OCI-LY7 (cell line): ENCODE measurements at regions not wholly inside any gene's neighbourhood (a gene's known extent, or its start where the extent isn't known, plus 50 kb on each side); places are given as distances from the start of the nearest gene placed in this dataset.

ENCODE experiments used
- BruUV-seq: library from RNA; stranded (reverse); fragments of 400-500 nt; replicated peaks from 2 replicates; lab custom pipeline; 2021; lab: Mats Ljungman, UMichigan
- CTCF ChIA-PET: fragments of 300-600 bp; sonication (Branson Sonifier 250); formaldehyde crosslinking; loops from one replicate; lab custom pipeline; 2022; ENCODE audit warnings: antibody characterized with exemption; ENCODE audit not compliant: unreplicated experiment; lab: Charles Lee
- POLR2A ChIA-PET: fragments of 300-600 bp; sonication (Branson Sonifier 250); formaldehyde crosslinking; loops from one replicate; lab custom pipeline; 2022; ENCODE audit warnings: antibody characterized with exemption; lab: Charles Lee
- DNase-seq: peaks from one replicate; pipeline ENCODE4 v3.0.0-alpha.2; 2015; ENCODE audit warnings: low spot score
- H2AFZ ChIP-seq: fragments of 200-600 bp; sonication (generic), shearing (Covaris generic); 2 replicates; pipeline ENCODE4 v1.6.1; 2014; ENCODE audit warnings: mild to moderate bottlenecking, antibody characterized with exemption, low read length, moderate library complexity
- H3K27ac ChIP-seq: fragments of 200-600 bp; sonication (generic); 2 replicates; pipeline ENCODE4 v1.5.1; 2014; ENCODE audit warnings: mixed run types, low read depth, mild to moderate bottlenecking, moderate library complexity, low read length, inconsistent platforms; ENCODE audit not compliant: poor library complexity, severe bottlenecking
- H3K36me3 ChIP-seq: fragments of 200-600 bp; sonication (generic); 2 replicates; pipeline ENCODE4 v1.6.1; 2014; ENCODE audit warnings: mild to moderate bottlenecking, antibody characterized with exemption, low read length, moderate library complexity, mixed read lengths; ENCODE audit not compliant: insufficient read depth
- H3K4me1 ChIP-seq: fragments of 200-600 bp; sonication (generic); 2 replicates; pipeline ENCODE4 v1.5.1; 2014; ENCODE audit warnings: mild to moderate bottlenecking, low read length; ENCODE audit not compliant: insufficient read depth, poor library complexity, severe bottlenecking
- H3K4me2 ChIP-seq: fragments of 200-600 bp; sonication (generic); 2 replicates; pipeline ENCODE4 v1.6.1; 2014; ENCODE audit warnings: mild to moderate bottlenecking, low read length
- H3K4me3 ChIP-seq: fragments of 200-600 bp; sonication (generic); 2 replicates; pipeline ENCODE4 v1.5.1; 2014; ENCODE audit warnings: mild to moderate bottlenecking, low read depth, low read length; ENCODE audit not compliant: poor library complexity, severe bottlenecking
- H3K79me2 ChIP-seq: fragments of 200-600 bp; sonication (generic); 2 replicates; pipeline ENCODE4 v1.6.1; 2016; ENCODE audit warnings: low read depth, mild to moderate bottlenecking, low read length, moderate library complexity, mixed read lengths; ENCODE audit not compliant: insufficient read depth
- H3K9me2 ChIP-seq: fragments of 200-600 bp; sonication (generic); 2 replicates; pipeline ENCODE4 v1.6.1; 2016; ENCODE audit warnings: mild to moderate bottlenecking, low read length, mixed read lengths; ENCODE audit not compliant: insufficient read depth
- H3K9me3 ChIP-seq: fragments of 200-600 bp; sonication (generic); 2 replicates; pipeline ENCODE4 v1.6.1; 2014; ENCODE audit warnings: mild to moderate bottlenecking, mixed run types, low read length, mixed read lengths
- H4K20me1 ChIP-seq: fragments of 200-600 bp; sonication (generic); 2 replicates; pipeline ENCODE4 v1.6.1; 2014; ENCODE audit warnings: mild to moderate bottlenecking, antibody characterized with exemption, low read length, moderate library complexity, mixed read lengths; ENCODE audit not compliant: insufficient read depth
- CTCF ChIP-seq: fragments of 200-600 bp; sonication (generic); conservative IDR thresholded peaks from 2 replicates; pipeline ENCODE4 v1.5.1; 2014; ENCODE audit warnings: mild to moderate bottlenecking, antibody characterized with exemption, low read length, moderate library complexity, mixed read lengths
- EZH2phosphoT487 ChIP-seq: fragments of 200-600 bp; sonication (generic); IDR thresholded peaks from 2 replicates; pipeline ENCODE4 v1.6.1; 2018; ENCODE audit warnings: low read depth, borderline replicate concordance, mild to moderate bottlenecking, mixed run types, antibody characterized with exemption, low read length, moderate library complexity, mixed read lengths
- intact Hi-C: fragments of 100-400 bp; cut with micrococcal nuclease; formaldehyde crosslinking; loops from one replicate; pipeline ENCODE4 v1.10.0; 2022; ENCODE audit not compliant: unreplicated experiment

DNA sequence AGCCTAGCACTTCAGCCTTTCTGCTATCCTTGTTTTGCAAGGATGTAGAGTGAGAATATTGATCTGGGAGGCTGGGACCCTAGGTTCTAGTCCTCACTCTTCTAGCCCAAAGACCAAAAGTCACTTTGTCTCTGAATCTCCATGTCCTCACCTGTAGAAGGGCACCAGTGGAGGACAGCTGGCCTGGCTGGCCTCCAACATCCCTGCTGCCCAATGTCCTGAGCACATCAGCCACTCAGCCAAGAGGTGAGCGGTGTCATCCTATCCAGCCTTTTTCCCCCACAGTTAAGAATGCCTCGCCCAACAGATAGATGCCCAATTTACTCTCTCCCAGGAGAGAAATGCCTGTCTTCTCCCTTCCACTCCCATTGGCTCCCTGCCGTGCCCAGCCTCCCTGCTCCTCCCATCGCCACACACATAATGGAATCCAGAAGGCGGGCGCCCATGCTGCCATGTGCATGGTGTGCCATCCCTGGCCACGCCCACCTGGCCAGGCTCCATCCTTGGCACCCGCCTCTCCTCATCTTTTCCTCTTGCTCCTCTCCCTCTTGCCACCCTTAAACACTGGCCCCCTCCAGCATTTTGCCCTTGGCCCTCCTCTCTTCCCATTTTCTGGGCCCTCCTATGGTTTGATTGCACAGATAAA is 157.3 kb upstream of the SDK2 start:
- Histone ChIP-seq H2AFZ (no peak overlapping the region), H3K4me2 (no peak overlapping the region), H3K4me3 (no peak overlapping the region), H3K9me2 (no peaks in the 10 kb centered on the region), H3K9me3 (no peaks in the 10 kb centered on the region), H3K27ac (no peak overlapping the region), H3K4me1 (no peaks in the 10 kb centered on the region), H4K20me1 (no peaks in the 10 kb centered on the region), H3K79me2 (no peaks in the 10 kb centered on the region), H3K36me3 (no peaks in the 10 kb centered on the region)
- ChIA-PET POLR2A (no interaction called here), CTCF (no interaction called here)
- BruUV-seq = no TSS peak
- intact Hi-C loops = no loop called here
- TF ChIP-seq CTCF = no peak
- TF ChIP-seq EZH2phosphoT487 = no peak
- DNase-seq = no peak

DNA sequence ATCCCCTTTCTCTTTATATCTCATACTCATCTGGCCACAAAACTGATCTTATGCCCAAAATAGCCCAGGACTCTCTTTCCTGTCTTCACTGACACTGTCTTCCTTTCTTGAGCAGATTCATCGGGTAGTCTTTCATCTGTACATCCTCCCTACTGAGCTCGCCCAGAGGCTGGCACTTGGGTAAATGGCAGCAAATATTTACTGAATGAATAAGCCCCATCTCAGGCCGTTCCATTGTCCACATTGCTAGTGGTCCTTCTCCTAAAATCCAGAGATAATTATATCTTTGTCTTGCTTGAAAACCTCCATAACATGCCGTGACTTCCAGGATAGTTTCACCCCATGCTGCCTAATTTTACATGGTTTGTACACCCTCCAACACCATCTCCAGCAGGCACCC is 158.1 kb upstream of the SDK2 start:
- no peak for TF ChIP-seq CTCF
- no peak for TF ChIP-seq EZH2phosphoT487
- Histone ChIP-seq H3K4me2 (no peak overlapping the region), H3K4me1 (no peaks in the 10 kb centered on the region), H3K9me2 (no peaks in the 10 kb centered on the region), H3K27ac (no peak overlapping the region), H3K4me3 (no peak overlapping the region), H3K79me2 (no peaks in the 10 kb centered on the region), H3K9me3 (no peaks in the 10 kb centered on the region), H2AFZ (no peak overlapping the region), H4K20me1 (no peaks in the 10 kb centered on the region), H3K36me3 (no peaks in the 10 kb centered on the region)
- BruUV-seq = no TSS peak
- ChIA-PET POLR2A (interaction anchor here (0.6 kb wide), 1 partner anchor 205 kb away, joined by 3 read pairs; no protein-coding TSS in a partner anchor), CTCF (no interaction called here)
- DNase-seq = no peak
- intact Hi-C loops = no loop called here

DNA sequence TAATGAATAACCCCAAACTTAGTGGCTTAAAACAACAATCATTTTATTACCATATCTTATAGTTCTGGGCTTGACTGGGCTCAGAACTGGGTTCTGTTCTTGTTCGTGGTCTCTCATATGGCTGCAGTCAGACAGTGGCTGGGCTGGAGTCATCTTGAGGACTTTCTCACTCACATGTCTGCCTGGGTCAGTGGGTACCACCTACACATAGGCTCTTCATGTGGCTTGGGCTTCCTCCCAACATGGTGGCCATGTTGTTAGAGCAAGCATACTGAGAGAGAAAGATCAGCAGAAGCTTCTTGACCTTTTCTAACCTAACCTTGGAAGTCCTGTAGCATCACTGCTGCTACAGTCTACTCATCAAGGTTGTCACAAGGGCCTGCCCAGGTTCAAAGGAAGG is 158.6 kb upstream of the SDK2 start:
- no peak for TF ChIP-seq EZH2phosphoT487
- TF ChIP-seq CTCF = no peak
- H3K4me1 ChIP-seq = no peaks in the 10 kb centered on the region
- DNase-seq = no peak
- no peak overlapping the region for H2AFZ ChIP-seq
- CTCF ChIA-PET = no interaction called here
- no peaks in the 10 kb centered on the region for H4K20me1 ChIP-seq
- no TSS peak for BruUV-seq
- no peak overlapping the region for H3K27ac ChIP-seq
- no peak overlapping the region for H3K4me2 ChIP-seq
- H3K4me3 ChIP-seq = no peak overlapping the region
- intact Hi-C loops = no loop called here
- POLR2A ChIA-PET = interaction anchor here (0.6 kb wide), 1 partner anchor 204 kb away, joined by 3 read pairs; no protein-coding TSS in a partner anchor
- H3K79me2 ChIP-seq = no peaks in the 10 kb centered on the region
- H3K36me3 ChIP-seq = no peaks in the 10 kb centered on the region
- no peaks in the 10 kb centered on the region for H3K9me2 ChIP-seq
- no peaks in the 10 kb centered on the region for H3K9me3 ChIP-seq
